IPS-18c (cell line): ENCODE measurements at regions not wholly inside any gene's neighbourhood (a gene's known extent, or its start where the extent isn't known, plus 50 kb on each side); places are given as distances from the start of the nearest gene placed in this dataset.
"Not testable (repeated sequence)": the region's sequence is repeated elsewhere in the genome, so short reads cannot be mapped to it uniquely, and the experiment has no call there.

ENCODE experiments used
- H3K4me3 ChIP-seq: 2 replicates; pipeline ENCODE4 v1.7.0; 2013; ENCODE audit warnings: low read depth, mild to moderate bottlenecking, low read length, moderate library complexity; ENCODE audit not compliant: insufficient read depth
- H3K9me3 ChIP-seq: one replicate; pipeline ENCODE4 v1.6.1; 2013; ENCODE audit warnings: mild to moderate bottlenecking, low read length, moderate library complexity; ENCODE audit not compliant: control insufficient read depth, insufficient read depth

GRCh38 chr7:52431082-52431815 is 604.2 kb upstream of the POM121L12 start:
- no peaks in the 10 kb centered on the region for H3K9me3 ChIP-seq

GRCh38 chr7:52423251-52423650 is 612.2 kb upstream of the POM121L12 start:
- Histone ChIP-seq H3K4me3 (no peak overlapping the region), H3K9me3 (no peaks in the 10 kb centered on the region)

More at GRCh38 chr7:52431082-52431815, 604.2 kb upstream of the POM121L12 start:
- no peak overlapping the region for H3K4me3 ChIP-seq

- no peak overlapping the region for H3K4me3 ChIP-seq
- no peaks in the 10 kb centered on the region for H3K9me3 ChIP-seq
These were observed 622.4 kb upstream of the POM121L12 start for GRCh38 chr7:52413051-52413450.

DNA sequence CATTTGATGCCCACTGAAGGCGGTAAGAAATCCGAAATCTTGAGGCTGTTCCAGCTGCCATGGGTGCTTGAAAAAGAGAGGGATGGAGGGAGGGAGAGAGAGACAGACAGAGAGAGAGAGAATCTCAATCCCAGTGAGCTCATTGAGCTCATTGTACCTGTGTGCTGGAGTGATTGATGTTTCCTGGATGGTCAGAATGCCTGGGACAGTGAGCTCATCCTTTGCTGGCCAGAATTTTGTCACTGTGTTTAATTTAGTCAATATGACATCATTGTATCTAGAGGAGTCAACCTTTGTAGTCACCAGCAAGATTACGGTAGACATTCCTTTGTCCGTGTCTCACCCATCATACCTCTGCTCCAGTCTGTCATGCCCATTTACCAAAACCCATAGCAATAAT is 625.4 kb upstream of the POM121L12 start:
- Histone ChIP-seq H3K4me3 (no peak overlapping the region), H3K9me3 (no peaks in the 10 kb centered on the region)

GRCh38 chr7:52406808-52407207 is 628.6 kb upstream of the POM121L12 start:
- Histone ChIP-seq H3K9me3 (no peaks in the 10 kb centered on the region), H3K4me3 (no peak overlapping the region)

- H3K4me3 ChIP-seq: no peak overlapping the region; the same call in 1 of the 2 replicates
- peaks cover 2% of the 10 kb centered on the region for H3K9me3 ChIP-seq
These were observed 652.7 kb upstream of the POM121L12 start for GRCh38 chr7:52382731-52383130.

DNA sequence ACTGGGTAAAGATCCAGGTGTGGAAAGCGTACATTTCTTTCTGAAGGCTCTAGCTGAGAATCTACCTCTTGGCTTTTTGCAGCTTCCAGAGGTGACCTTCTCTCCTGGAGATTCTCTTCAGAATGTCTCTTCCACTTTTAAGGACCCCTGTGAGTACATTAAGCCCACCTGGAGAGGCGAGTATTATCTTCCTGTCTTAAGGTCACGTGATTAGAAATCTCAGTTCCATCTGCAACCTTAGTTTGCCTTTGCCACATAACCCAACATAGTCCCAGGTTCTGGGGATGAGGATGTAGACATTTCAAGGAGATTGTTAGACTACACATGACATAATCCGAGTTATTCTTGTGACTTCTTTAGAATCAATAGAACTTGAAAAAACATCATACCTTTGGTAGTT is 665.5 kb upstream of the POM121L12 start:
- H3K9me3 ChIP-seq: no peaks in the 10 kb centered on the region
- H3K4me3 ChIP-seq: no peak overlapping the region

DNA sequence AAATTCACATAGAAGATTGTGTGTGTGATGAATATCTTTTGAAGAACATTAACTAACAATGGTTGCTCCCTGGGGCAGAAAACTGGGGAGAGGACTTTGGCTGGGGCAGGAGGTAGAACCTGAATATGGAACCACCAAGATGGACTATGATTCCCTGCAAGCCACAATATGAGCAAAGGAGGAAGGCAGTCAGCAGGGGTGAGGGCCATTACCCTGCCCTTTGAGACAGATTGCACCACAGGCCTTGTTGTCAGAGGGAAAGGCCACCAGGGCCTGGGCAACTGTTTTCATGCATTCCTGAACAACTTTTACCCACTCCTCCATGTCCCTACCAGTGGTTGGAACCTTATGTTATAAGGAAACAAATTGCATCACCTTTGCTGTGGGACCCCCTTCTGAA is 670.1 kb upstream of the POM121L12 start:
- Histone ChIP-seq H3K9me3 (no peaks in the 10 kb centered on the region), H3K4me3 (no peak overlapping the region)

GRCh38 chr7:52362521-52362920 is 672.9 kb upstream of the POM121L12 start:
- Histone ChIP-seq H3K9me3 (no peaks in the 10 kb centered on the region), H3K4me3 (no peak overlapping the region)

- H3K4me3 ChIP-seq: no peak overlapping the region
- H3K9me3 ChIP-seq: no peaks in the 10 kb centered on the region
These were observed 674.9 kb upstream of the POM121L12 start for GRCh38 chr7:52360541-52360940.

DNA sequence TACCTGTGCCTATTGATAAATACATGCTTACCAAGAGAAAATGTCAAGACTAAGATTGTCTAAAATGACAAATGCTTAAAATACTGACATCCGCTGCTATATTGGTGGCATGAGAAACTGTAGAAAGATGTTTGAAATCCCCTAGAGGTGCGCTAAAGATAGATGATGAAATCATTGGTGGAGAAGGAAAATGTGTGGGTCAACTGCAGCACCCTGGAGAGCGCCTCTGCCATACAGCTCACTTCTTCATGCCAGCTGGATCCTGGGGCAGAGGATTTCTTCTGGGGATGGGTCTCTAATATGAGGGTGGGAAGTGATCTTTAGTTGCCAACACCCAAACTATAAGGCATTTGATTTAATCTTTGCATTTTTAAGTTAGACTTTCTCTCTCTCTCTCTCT is 680.4 kb upstream of the POM121L12 start:
- H3K9me3 ChIP-seq: no peaks in the 10 kb centered on the region
- no peak overlapping the region for H3K4me3 ChIP-seq

- Histone ChIP-seq H3K4me3 (no peak overlapping the region), H3K9me3 (no peaks in the 10 kb centered on the region)
These were observed 683.1 kb upstream of the POM121L12 start for GRCh38 chr7:52352013-52352981.

- Histone ChIP-seq H3K4me3 (no peak overlapping the region), H3K9me3 (no peaks in the 10 kb centered on the region)
These were observed 691.4 kb upstream of the POM121L12 start for GRCh38 chr7:52344015-52344414.

DNA sequence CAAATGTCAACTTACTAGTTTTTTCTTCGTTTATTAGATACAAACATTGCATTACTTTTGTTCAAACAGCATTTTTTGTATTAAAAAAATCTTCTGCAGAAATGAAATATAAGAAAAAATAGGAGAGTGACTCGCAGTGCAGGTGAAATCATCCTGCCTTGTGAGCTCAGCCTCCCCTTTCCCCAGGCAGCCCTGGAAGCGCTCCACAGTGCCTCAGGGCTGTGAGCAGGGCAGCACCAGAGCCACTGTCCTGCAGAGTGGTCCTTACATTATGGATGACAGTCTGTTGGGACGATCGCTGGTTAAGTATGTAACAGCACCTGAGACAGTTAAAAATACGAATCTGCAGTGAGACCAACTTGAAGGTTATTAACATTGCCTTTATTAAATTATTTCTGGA is 695.4 kb upstream of the POM121L12 start:
- Histone ChIP-seq H3K9me3 (no peaks in the 10 kb centered on the region), H3K4me3 (no peak overlapping the region)

- H3K4me3 ChIP-seq, H3K9me3 ChIP-seq: not testable (repeated sequence)
These were observed 707.1 kb upstream of the POM121L12 start for GRCh38 chr7:52328328-52328727.

DNA sequence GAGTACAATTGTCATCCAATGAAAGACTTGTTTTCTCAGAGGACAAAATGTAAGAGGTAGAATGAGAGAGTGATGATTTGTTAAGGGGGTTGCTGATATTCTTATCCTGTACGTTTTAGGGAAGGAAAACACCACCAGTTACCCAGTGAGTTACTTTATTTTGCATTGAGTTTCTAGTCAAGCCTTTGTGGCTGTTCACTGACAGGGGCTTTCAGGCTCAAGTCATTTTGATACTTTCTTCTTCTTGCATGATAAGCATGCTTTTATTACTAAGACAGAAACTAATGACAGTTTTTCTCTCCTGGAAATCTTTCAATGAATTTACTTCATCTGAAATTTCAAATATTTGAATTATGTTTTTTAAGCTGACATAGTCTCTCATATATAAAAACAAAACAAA is 710.2 kb upstream of the POM121L12 start:
- Histone ChIP-seq H3K4me3 (no peak overlapping the region), H3K9me3 (peaks cover 2% of the 10 kb centered on the region)

- H3K9me3 ChIP-seq: no peaks in the 10 kb centered on the region
- no peak overlapping the region for H3K4me3 ChIP-seq
These were observed 712.2 kb upstream of the POM121L12 start for GRCh38 chr7:52323202-52323746.

GRCh38 chr7:52320610-52321009 is 714.8 kb upstream of the POM121L12 start:
- Histone ChIP-seq H3K4me3 (no peak overlapping the region; the same call in 1 of the 2 replicates), H3K9me3 (no peaks in the 10 kb centered on the region)
